HG03378 (cell line): ENCODE measurements at regions not wholly inside any gene's neighbourhood (a gene's known extent, or its start where the extent isn't known, plus 50 kb on each side); places are given as distances from the start of the nearest gene placed in this dataset.
"Not testable (repeated sequence)": the region's sequence is repeated elsewhere in the genome, so short reads cannot be mapped to it uniquely, and the experiment has no call there.

Experiments
- ATAC-seq: cut with Tn5 transposase; IDR thresholded peaks from one replicate; pipeline ENCODE4 v1.9.1; 2021; ENCODE audit warnings: mild to moderate bottlenecking, moderate library complexity; ENCODE audit not compliant: unreplicated experiment

DNA sequence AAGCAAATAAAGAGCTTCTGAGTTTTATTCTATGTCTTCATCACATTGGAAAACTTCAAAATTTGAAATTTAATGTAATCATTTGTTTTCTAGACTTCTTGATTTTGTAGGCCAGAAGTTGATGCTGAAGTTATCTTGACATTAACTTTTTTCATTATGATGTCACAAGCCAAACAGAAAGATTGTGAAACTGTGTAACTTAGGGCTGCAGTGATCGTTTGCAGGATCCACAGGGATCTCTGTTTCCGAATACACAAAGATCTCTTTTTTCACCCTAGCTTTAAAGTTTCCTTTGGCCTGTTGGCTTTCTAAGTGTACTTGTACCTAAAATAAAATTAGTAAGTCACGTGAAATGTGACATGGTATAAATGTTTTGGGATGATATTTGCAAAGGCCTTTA is 594.9 kb upstream of the CDH2 start:
- ATAC-seq, result no peak

DNA sequence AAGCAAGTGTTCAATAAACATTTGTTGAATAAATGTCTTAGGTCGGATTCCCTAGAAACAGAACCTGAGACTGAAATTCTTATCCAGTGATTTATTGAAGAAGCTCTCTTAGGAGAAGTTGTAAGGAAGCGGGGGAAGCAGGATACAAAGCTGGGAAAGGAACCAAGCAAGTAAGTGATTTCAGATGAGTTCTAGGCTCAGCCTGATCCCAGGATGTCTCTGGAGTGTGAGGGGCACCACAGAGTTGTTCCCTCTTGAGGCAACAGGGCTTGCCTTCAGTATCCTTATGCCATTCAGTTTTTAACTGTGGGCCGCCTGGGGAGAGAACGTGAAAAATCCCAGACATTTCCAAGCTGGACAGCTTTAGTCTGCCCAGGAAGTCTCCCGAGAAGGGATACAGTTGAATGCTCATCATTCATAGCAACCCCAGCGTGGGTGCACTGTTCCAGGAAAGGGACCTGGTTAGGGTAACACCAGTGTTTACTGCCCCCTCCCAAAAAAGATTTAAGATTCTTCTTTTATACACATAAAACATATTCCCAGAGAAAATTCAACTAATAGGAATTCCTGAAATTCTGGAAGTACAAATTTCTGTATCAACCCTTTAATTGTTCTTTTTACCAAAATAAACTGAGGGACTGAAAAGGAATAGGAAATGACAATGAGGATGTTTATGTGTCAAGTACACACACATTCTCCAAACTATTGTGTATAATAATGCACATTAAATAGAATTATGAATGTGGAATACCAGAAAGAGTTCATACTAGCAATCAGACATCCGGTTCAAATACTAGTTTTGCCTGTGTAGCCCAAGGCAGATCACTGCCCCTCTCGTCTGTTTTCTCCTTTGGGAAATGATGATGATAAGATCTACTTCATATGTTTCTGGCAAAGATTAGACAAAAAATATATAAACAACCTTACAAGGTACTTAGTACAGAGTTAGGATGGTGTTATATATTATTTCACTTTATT is 592.1 kb upstream of the CDH2 start:
- no peak for ATAC-seq

GRCh38 chr18:28767727-28768211 is 590.8 kb upstream of the CDH2 start:
- ATAC-seq, result no peak

- no peak for ATAC-seq
These were observed 590.3 kb upstream of the CDH2 start for GRCh38 chr18:28767201-28767600.

DNA sequence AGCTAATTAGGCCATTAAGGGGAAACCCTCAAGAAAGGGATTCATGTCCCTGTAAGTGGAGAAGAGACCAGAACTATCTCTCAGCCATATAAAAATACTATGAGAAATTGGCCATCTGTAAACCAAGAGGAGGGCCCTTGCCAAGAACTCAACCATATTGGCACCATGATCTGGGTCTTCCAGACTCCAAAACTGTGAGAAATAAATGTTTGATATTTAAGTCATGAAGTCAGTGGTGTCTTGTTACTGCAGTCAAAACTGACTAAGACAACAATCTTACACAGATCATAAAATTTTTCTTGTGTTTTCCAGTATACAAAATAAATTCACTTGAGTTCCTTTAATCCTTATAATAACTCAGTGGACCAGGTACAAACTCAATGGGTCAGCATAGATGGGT is 589.8 kb upstream of the CDH2 start:
- ATAC-seq, result no peak

DNA sequence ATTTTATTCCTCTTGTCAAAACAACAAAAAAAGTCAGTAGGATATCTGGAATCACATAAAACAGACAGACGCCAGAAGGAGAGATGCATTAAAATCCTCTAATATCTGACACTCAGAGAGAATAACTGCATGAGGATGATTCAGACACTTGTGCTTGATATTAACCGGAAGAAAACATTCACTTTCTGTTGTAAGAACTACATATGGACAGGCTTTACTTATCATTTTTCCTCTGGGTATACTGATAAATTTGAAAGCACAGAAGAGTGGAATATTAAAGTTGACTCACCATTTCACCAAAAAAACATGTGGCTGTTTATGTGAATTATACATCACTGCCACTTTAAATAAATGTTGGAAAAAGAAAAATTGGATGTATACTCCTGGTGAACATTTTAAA is 589.1 kb upstream of the CDH2 start:
- no peak for ATAC-seq

DNA sequence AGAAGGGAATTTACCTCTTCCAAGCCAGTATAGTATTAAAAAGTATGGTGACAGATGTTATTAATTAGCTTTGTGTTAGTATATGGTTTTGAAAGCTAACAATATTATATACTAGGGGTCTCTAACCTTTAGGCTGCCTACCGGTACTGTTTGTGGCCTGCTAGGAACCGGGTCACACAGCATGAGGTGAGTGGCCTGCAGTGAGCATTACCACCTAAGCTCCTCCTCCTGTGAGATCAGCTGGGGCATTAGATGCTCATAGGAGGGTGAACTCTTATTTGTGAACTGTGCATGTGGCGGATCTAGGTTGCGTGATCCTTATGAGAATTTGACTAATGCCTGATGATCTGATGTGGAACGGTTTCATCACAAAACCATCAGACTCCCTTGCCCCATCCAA is 583.4 kb upstream of the CDH2 start:
- ATAC-seq, result no peak

- no peak for ATAC-seq
These were observed 580.6 kb upstream of the CDH2 start for GRCh38 chr18:28757466-28758008.

GRCh38 chr18:28743115-28743514 is 566.2 kb upstream of the CDH2 start:
- no peak for ATAC-seq

GRCh38 chr18:28740575-28740974 is 563.6 kb upstream of the CDH2 start:
- no peak for ATAC-seq

GRCh38 chr18:28736951-28737350 is 560.0 kb upstream of the CDH2 start:
- no peak for ATAC-seq

- no peak for ATAC-seq
These were observed 559.3 kb upstream of the CDH2 start for GRCh38 chr18:28736223-28736622.

GRCh38 chr18:28735731-28736130 is 558.8 kb upstream of the CDH2 start:
- no peak for ATAC-seq

DNA sequence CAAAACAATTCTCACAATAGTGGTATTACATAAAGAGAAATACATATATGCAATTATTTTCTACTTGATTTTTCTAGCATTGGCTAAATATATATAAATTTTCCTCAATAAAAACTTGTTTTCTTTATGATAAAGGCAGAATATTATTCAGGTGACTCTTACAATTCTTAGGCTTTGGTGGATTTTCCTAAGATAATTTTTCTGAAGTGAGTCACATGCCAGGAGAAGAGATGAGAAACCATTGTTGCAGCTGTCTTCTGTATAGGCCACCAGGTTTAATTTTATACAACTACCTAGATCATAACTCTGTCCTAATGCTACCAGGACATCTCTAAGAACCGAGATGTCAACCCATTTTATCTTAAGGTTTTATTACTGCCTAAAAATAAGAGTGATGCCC is 552.4 kb upstream of the CDH2 start:
- no peak for ATAC-seq

- no peak for ATAC-seq
These were observed 552.0 kb upstream of the CDH2 start for GRCh38 chr18:28728891-28729290.

DNA sequence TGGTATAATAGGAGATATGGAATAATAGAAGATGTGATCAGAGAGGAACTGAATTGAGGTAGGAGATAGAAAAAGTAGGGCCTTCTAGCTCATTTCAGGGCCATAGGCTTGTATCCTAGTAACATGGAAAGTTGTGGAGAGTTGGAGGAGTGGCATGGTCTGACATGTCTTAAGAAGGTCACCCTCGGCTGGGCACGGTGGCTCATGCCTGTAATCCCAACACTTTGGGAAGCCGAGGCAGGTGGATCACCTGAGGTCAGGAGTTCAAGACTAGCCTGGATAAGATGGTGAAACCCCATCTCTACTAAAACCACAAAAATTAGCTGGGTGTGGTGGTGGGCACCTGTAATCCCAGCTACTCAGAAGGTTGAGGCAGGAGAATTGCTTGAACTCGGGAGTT is 550.3 kb upstream of the CDH2 start:
- ATAC-seq, result not testable (repeated sequence)

GRCh38 chr18:28725876-28726275 is 548.9 kb upstream of the CDH2 start:
- ATAC-seq, result no peak

- no peak for ATAC-seq
These were observed 546.6 kb upstream of the CDH2 start for GRCh38 chr18:28723506-28723905.

GRCh38 chr18:28718696-28719095 is 541.8 kb upstream of the CDH2 start:
- ATAC-seq, result no peak

DNA sequence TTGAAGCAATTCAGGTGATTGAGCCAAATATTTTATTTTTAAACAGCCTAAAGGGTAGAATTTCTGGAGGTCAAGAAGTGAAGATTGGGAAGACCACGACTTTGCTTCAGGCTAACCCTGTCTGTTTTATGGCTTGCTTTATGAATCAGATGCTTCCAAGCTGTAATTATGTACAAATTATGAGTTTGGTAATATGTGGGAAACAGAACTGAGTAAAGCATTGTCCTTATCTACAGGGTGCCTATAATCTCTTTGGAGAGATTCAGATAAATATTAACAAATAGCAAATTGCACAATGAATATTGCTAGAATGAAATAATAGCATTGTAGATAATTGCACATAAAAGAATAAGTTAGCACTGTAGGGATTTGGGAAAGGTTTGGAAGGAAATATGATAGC is 539.4 kb upstream of the CDH2 start:
- no peak for ATAC-seq

DNA sequence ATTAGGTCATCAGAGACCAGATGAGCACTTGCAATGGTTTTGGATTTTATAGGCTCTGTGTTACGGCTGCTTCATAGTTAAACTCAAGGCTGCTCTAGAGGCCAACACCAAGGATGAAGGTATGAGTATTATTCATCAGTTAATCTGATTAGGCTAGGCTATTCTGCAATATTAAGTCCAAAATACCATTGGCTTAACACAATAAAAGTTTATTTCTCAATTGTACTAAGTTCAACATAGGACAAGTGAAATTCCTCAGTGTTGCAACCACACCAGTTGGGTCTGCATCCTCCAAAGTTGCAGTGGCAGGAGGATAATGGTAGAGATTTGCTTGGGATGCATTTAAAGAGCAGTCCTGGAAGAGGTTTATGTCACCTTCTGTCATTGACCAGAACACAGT is 538.3 kb upstream of the CDH2 start:
- ATAC-seq, result no peak

DNA sequence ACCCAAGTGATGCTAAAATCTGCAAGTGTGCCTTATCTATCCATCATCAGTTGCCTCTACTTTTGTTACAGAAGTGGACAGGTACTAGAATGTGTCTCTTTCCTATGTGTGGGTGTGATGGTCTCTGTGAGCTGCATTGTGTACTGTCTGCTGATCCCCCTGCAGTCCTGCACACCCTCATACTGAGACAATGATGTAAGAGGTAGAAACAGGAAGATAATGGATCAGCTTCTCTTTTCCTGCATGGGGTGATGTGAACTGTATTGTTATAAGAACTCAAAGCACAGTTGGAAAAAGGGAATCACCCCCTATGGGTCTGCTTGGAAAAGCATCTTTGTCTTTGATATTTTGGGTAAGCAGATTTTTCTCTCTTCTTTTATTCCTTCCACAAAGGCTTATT is 537.6 kb upstream of the CDH2 start:
- ATAC-seq, result no peak
